ENCODE measurements at regions not wholly inside any gene's neighbourhood (a gene's known extent, or its start where the extent isn't known, plus 50 kb on each side); places are given as distances from the start of the nearest gene placed in this dataset.
A peak's percentile ranks its signal among the peaks of the same experiment; 100 is the strongest.

DNA sequence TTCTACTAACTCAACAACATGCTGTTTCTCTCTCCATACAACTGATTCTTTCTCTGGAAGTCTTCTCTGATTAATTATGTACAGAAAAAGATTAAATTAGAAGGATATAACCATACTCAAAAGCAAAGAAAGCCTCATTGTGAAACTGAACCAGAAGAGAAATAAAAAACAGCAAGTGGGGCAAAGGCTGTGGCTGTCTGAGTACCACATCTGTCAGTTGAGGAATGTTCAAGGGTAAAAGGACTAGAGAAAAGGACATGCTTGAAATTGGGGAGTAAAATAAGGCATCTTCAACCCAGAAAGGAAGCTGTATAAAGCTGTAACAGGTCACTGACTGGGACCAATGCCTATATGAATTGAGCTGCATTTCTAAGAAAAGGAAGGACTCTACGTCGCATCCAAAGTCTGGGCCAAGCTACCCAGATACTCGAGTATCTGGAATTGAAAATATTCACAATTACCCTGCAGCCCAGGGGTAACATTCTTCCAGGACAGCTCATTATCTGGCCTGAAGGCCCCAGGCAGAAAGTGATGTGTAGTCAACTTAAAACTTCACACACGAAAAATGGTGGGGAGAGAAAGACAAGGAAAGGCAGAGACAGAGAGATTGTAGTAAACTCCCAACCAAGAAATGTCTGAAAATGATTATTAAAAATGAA lies 356.0 kb upstream of the GALNT5 start:
- no peak overlapping the region for H3K27ac ChIP-seq (ENCODE audit: low read depth, low read length)
- H4K20me1 ChIP-seq (ENCODE audit: insufficient read depth, low read length): no peaks in the 10 kb centered on the region
- no peaks in the 10 kb centered on the region for H3K36me3 ChIP-seq (ENCODE audit: insufficient read depth, low read length)
- Mint-ChIP-seq H3K4me1 (ENCODE audit: low read depth, unreplicated experiment) (peaks cover 19% of the 10 kb centered on the region), H3K36me3 (ENCODE audit: low read depth, unreplicated experiment) (no peaks in the 10 kb centered on the region), H3K27ac (ENCODE audit: unreplicated experiment) (peak overlapping the region; percentile 88), H3K27me3 (ENCODE audit: low read depth, unreplicated experiment) (no peaks in the 10 kb centered on the region), H3K9me3 (ENCODE audit: unreplicated experiment) (peaks cover 4% of the 10 kb centered on the region), H3K4me3 (ENCODE audit: unreplicated experiment) (no peak overlapping the region)
- no peak overlapping the region for H3K9ac ChIP-seq (ENCODE audit: low read length)
- TF ChIP-seq EZH2 (IDR thresholded peaks at IDR 0.05; ENCODE audit: insufficient read depth, low read length): no peak
- TF ChIP-seq, protein P1, sequence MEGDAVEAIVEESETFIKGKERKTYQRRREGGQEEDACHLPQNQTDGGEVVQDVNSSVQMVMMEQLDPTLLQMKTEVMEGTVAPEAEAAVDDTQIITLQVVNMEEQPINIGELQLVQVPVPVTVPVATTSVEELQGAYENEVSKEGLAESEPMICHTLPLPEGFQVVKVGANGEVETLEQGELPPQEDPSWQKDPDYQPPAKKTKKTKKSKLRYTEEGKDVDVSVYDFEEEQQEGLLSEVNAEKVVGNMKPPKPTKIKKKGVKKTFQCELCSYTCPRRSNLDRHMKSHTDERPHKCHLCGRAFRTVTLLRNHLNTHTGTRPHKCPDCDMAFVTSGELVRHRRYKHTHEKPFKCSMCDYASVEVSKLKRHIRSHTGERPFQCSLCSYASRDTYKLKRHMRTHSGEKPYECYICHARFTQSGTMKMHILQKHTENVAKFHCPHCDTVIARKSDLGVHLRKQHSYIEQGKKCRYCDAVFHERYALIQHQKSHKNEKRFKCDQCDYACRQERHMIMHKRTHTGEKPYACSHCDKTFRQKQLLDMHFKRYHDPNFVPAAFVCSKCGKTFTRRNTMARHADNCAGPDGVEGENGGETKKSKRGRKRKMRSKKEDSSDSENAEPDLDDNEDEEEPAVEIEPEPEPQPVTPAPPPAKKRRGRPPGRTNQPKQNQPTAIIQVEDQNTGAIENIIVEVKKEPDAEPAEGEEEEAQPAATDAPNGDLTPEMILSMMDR (IDR thresholded peaks at IDR 0.05; ENCODE audit: insufficient read depth, low read depth, low read length): no peak
- no peaks in the 10 kb centered on the region for H3K27me3 ChIP-seq (ENCODE audit: insufficient read depth, low read length)
- H3K79me2 ChIP-seq (ENCODE audit: insufficient read depth, low read length): no peaks in the 10 kb centered on the region
- H3K4me3 ChIP-seq (ENCODE audit: insufficient read depth, low read depth, low read length): no peak overlapping the region
- no peak overlapping the region for H3K4me2 ChIP-seq (ENCODE audit: low read length)
- H2AFZ ChIP-seq (ENCODE audit: low read depth, low read length): no peak overlapping the region
- H3K9me3 ChIP-seq (ENCODE audit: insufficient read depth, low read depth, low read length): no peaks in the 10 kb centered on the region
- H3K4me1 ChIP-seq (ENCODE audit: insufficient read depth, low read length): no peaks in the 10 kb centered on the region
- FAIRE-seq (no peak), DNase-seq (ENCODE audit: low read depth) (peak; percentile 45)

DNA sequence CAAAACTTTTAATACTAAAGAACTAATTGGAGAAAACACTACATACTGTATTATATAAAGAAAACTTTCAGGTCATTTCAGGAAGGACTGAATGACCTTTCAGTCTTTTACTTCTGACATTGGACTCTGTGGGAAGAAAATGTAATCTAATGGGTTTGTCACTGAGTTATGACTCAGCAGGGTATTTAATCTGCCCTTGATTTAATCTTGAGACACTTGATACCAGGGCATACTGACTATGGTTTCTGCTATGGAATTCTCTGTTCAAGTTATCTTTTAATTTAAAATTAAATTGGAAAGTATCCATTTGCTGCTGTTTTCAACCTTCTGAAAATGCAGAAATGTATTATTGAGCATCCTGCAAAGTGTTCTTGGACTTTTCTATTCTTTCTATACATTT lies 354.2 kb upstream of the GALNT5 start:
- Histone ChIP-seq H3K4me2 (ENCODE audit: low read length) (no peak overlapping the region), H3K36me3 (ENCODE audit: insufficient read depth, low read length) (no peaks in the 10 kb centered on the region), H3K79me2 (ENCODE audit: insufficient read depth, low read length) (no peaks in the 10 kb centered on the region), H4K20me1 (ENCODE audit: insufficient read depth, low read length) (no peaks in the 10 kb centered on the region), H3K9me3 (ENCODE audit: insufficient read depth, low read depth, low read length) (no peaks in the 10 kb centered on the region), H3K4me1 (ENCODE audit: insufficient read depth, low read length) (no peaks in the 10 kb centered on the region), H3K9ac (ENCODE audit: low read length) (no peak overlapping the region), H2AFZ (ENCODE audit: low read depth, low read length) (no peak overlapping the region), H3K27me3 (ENCODE audit: insufficient read depth, low read length) (no peaks in the 10 kb centered on the region), H3K4me3 (ENCODE audit: insufficient read depth, low read depth, low read length) (no peak overlapping the region), H3K27ac (ENCODE audit: low read depth, low read length) (no peak overlapping the region)
- Mint-ChIP-seq H3K27me3 (ENCODE audit: low read depth, unreplicated experiment) (no peaks in the 10 kb centered on the region), H3K4me3 (ENCODE audit: unreplicated experiment) (no peak overlapping the region), H3K27ac (ENCODE audit: unreplicated experiment) (no peak overlapping the region), H3K9me3 (ENCODE audit: unreplicated experiment) (no peaks in the 10 kb centered on the region), H3K36me3 (ENCODE audit: low read depth, unreplicated experiment) (no peaks in the 10 kb centered on the region), H3K4me1 (ENCODE audit: low read depth, unreplicated experiment) (peaks cover 20% of the 10 kb centered on the region)
- FAIRE-seq: no peak
- TF ChIP-seq, protein P1 (IDR thresholded peaks at IDR 0.05; ENCODE audit: insufficient read depth, low read depth, low read length): no peak
- TF ChIP-seq EZH2 (IDR thresholded peaks at IDR 0.05; ENCODE audit: insufficient read depth, low read length): no peak
- DNase-seq (ENCODE audit: low read depth): peak; percentile 14

DNA sequence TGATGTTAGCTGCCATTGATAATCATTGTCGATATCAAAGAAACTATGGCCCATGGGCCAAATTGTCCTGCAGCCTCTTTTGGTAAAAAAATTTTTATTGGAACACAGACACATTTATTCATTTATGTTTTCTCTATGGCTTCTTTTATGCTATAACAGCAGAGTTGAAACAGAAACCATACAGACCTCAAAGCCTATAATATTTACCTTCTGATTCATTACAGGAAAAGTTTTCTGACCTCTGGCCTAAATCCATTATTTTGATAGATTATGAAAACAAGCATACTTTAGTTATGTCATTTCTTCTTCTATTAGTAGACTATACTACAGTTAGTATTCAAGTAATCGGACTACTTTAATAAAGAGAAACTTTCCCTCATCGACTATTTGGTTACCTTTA lies 349.7 kb upstream of the GALNT5 start:
- no peaks in the 10 kb centered on the region for H4K20me1 ChIP-seq (ENCODE audit: insufficient read depth, low read length)
- H3K4me3 ChIP-seq (ENCODE audit: insufficient read depth, low read depth, low read length): no peak overlapping the region
- no peak for TF ChIP-seq EZH2 (IDR thresholded peaks at IDR 0.05; ENCODE audit: insufficient read depth, low read length)
- TF ChIP-seq, protein P1 (IDR thresholded peaks at IDR 0.05; ENCODE audit: insufficient read depth, low read depth, low read length): no peak
- H3K4me3 Mint-ChIP-seq (ENCODE audit: unreplicated experiment): no peak overlapping the region
- no peaks in the 10 kb centered on the region for H3K79me2 ChIP-seq (ENCODE audit: insufficient read depth, low read length)
- H3K27ac ChIP-seq (ENCODE audit: low read depth, low read length): no peak overlapping the region
- H3K4me1 Mint-ChIP-seq (ENCODE audit: low read depth, unreplicated experiment): peaks cover 13% of the 10 kb centered on the region
- peaks cover 6% of the 10 kb centered on the region for H3K4me1 ChIP-seq (ENCODE audit: insufficient read depth, low read length)
- no peaks in the 10 kb centered on the region for H3K27me3 Mint-ChIP-seq (ENCODE audit: low read depth, unreplicated experiment)
- no peaks in the 10 kb centered on the region for H3K36me3 ChIP-seq (ENCODE audit: insufficient read depth, low read length)
- no peak overlapping the region for H3K9ac ChIP-seq (ENCODE audit: low read length)
- no peak overlapping the region for H2AFZ ChIP-seq (ENCODE audit: low read depth, low read length)
- DNase-seq (ENCODE audit: low read depth) (peak; percentile 20), FAIRE-seq (no peak)
- no peaks in the 10 kb centered on the region for H3K9me3 ChIP-seq (ENCODE audit: insufficient read depth, low read depth, low read length)
- peak overlapping the region; percentile 1 for H3K4me2 ChIP-seq (ENCODE audit: low read length)
- no peak overlapping the region for H3K27ac Mint-ChIP-seq (ENCODE audit: unreplicated experiment)
- H3K9me3 Mint-ChIP-seq (ENCODE audit: unreplicated experiment): no peaks in the 10 kb centered on the region
- peaks cover 2% of the 10 kb centered on the region for H3K27me3 ChIP-seq (ENCODE audit: insufficient read depth, low read length)
- no peaks in the 10 kb centered on the region for H3K36me3 Mint-ChIP-seq (ENCODE audit: low read depth, unreplicated experiment)

Measured in astrocyte (in vitro differentiated cells and primary cell).